Right lobe of liver (tissue), 6 donors: ENCODE measurements at regions not wholly inside any gene's neighbourhood (a gene's known extent, or its start where the extent isn't known, plus 50 kb on each side); places are given as distances from the start of the nearest gene placed in this dataset.
"Not testable (repeated sequence)": the region's sequence is repeated elsewhere in the genome, so short reads cannot be mapped to it uniquely, and the experiment has no call there.

ENCODE experiments used
- ATAC-seq, 4 donors: fragments of 200-7000 bp; cut with Tn5 transposase; one replicate each; pipeline ENCODE4 v1.9.1; 2020; ENCODE audit warnings: mild to moderate bottlenecking in 4 of 4, moderate library complexity in 4 of 4
- DNase-seq, 3 donors: peaks; one replicate each; pipeline ENCODE4 v3.0.0-alpha.2; 2020
- H3K27ac ChIP-seq, 3 donors: fragments of 200-600 bp; one replicate each; pipeline ENCODE4 v1.8.0; 2022
- H3K27me3 ChIP-seq, 2 donors: fragments of 200-600 bp; one replicate each; pipeline ENCODE4 v1.8.0; 2022
- H3K36me3 ChIP-seq, 4 donors: fragments of 200-600 bp; sonication (generic) in 1 of 4; one replicate each; pipeline versions ENCODE4 v1.5.1 to v1.8.0; 2017 to 2022; ENCODE audit warnings: control low read depth in 1 of 4
- H3K4me1 ChIP-seq, 4 donors: fragments of 200-600 bp; sonication (generic) in 1 of 4; one replicate each; pipeline versions ENCODE4 v1.5.1 to v1.8.0; 2017 to 2022; ENCODE audit warnings: control low read depth in 1 of 4
- H3K4me3 ChIP-seq, 3 donors: fragments of 200-600 bp; one replicate each; pipeline ENCODE4 v1.8.0; 2022
- H3K9me3 ChIP-seq, 4 donors: fragments of 200-600 bp; sonication (generic) in 1 of 4; one replicate each; pipeline versions ENCODE4 v1.5.1 to v1.8.0; 2017 to 2022; ENCODE audit warnings: control low read depth in 1 of 4
- CTCF ChIP-seq, 4 donors: fragments of 200-600 bp in 3 of 4; fragments of 450-650 bp in 1 of 4; IDR thresholded peaks; one replicate each; pipeline versions ENCODE4 v1.5.1 to v1.8.0; 2016 to 2022; ENCODE audit warnings: antibody characterized with exemption in 4 of 4, mild to moderate bottlenecking in 2 of 4
- POLR2A ChIP-seq: fragments of 450-650 bp; IDR thresholded peaks from one replicate; pipeline ENCODE4 v1.6.1; 2017; ENCODE audit warnings: antibody characterized with exemption, mild to moderate bottlenecking
- WGBS: methylation state at CpG from one replicate; pipeline ENCODE4 v1.1.6; 2018; ENCODE audit warnings: low coverage, low lambda C conversion rate; ENCODE audit not compliant: insufficient coverage; ENCODE audit errors: missing lambda C conversion rate; 5-methylcytosine and 5-hydroxymethylcytosine counted together
- intact Hi-C, 2 donors: fragments of 100-400 bp; cut with DNase I; formaldehyde crosslinking; loops; one replicate each; pipeline versions ENCODE4 v1.11.2 to v1.14.1; 2022
- donor health status: DM: no; HTN: yes; CAD: no.
- donor health status: DM: no; HTN: no; CAD: no.
- donor health status: DM: no; HTN: no; CAD: no.
- donor health status: DM: no; HTN: yes; CAD: no.
- donor health status: DM: no; HTN: yes; CAD: no.

GRCh38 chr5:174462129-174462528, 262.3 kb upstream of the MSX2 start:
- WGBS: 43% methylated on average over 4 of the region's 4 CpGs
- intact Hi-C loops: no loop called here

GRCh38 chr5:174464504-174465165, 259.7 kb upstream of the MSX2 start:
- ATAC-seq (no peak), DNase-seq (no peak)
- Histone ChIP-seq H3K4me3 (no peak overlapping the region), H3K27me3 (no peaks in the 10 kb centered on the region), H3K4me1 (no peaks in the 10 kb centered on the region), H3K36me3 (no peaks in the 10 kb centered on the region), H3K9me3 (no peaks in the 10 kb centered on the region), H3K27ac (no peak overlapping the region)
- intact Hi-C loops: no loop called here
- 60% methylated on average over 1 of the region's 1 CpG for WGBS
- TF ChIP-seq POLR2A (no peak), CTCF (IDR thresholded peaks at IDR 0.05) (peak in 2 of 4 donors; percentile 6 to 11)

More at GRCh38 chr5:174462129-174462528, 262.3 kb upstream of the MSX2 start:
- no peak for DNase-seq
- Histone ChIP-seq H3K27ac (no peak overlapping the region), H3K4me3 (no peak overlapping the region), H3K9me3 (no peaks in the 10 kb centered on the region), H3K4me1 (no peaks in the 10 kb centered on the region), H3K27me3 (no peaks in the 10 kb centered on the region), H3K36me3 (no peaks in the 10 kb centered on the region)
- no peak for ATAC-seq
- TF ChIP-seq POLR2A (no peak), CTCF (IDR thresholded peaks at IDR 0.05) (no peak)

- H3K36me3 ChIP-seq, DNase-seq, intact Hi-C loops, H3K9me3 ChIP-seq, H3K27ac ChIP-seq, H3K27me3 ChIP-seq, ATAC-seq, H3K4me1 ChIP-seq, H3K4me3 ChIP-seq: not testable (repeated sequence)
- WGBS: 86% methylated on average over 3 of the region's 3 CpGs
Observed at GRCh38 chr5:174471528-174471927, 252.9 kb upstream of the MSX2 start.

- Histone ChIP-seq H3K27me3 (no peaks in the 10 kb centered on the region), H3K4me3 (no peak overlapping the region), H3K9me3 (no peaks in the 10 kb centered on the region), H3K36me3 (no peaks in the 10 kb centered on the region), H3K4me1 (no peaks in the 10 kb centered on the region), H3K27ac (no peak overlapping the region)
- TF ChIP-seq POLR2A (no peak), CTCF (IDR thresholded peaks at IDR 0.05) (no peak)
- DNase-seq (no peak), ATAC-seq (no peak)
- WGBS: 96% methylated on average over 2 of the region's 2 CpGs
- intact Hi-C loops: no loop called here
Observed at GRCh38 chr5:174472956-174473355, 251.4 kb upstream of the MSX2 start.

GRCh38 chr5:174476001-174476400, 248.4 kb upstream of the MSX2 start:
- ATAC-seq: not testable (repeated sequence)

GRCh38 chr5:174479325-174479724, 245.1 kb upstream of the MSX2 start:
- H3K36me3 ChIP-seq: no peaks in the 10 kb centered on the region
- ATAC-seq (no peak), DNase-seq (no peak)
- no peaks in the 10 kb centered on the region for H3K9me3 ChIP-seq
- no peak overlapping the region for H3K4me3 ChIP-seq
- H3K4me1 ChIP-seq: no peaks in the 10 kb centered on the region
- H3K27ac ChIP-seq: no peak overlapping the region
- intact Hi-C loops: no loop called here
- TF ChIP-seq CTCF (IDR thresholded peaks at IDR 0.05): no peak
- TF ChIP-seq POLR2A: no peak
- no peaks in the 10 kb centered on the region for H3K27me3 ChIP-seq

More at GRCh38 chr5:174476001-174476400, 248.4 kb upstream of the MSX2 start:
- 86% methylated on average over 3 of the region's 3 CpGs for WGBS
- H3K27ac ChIP-seq, H3K36me3 ChIP-seq, DNase-seq, H3K9me3 ChIP-seq, H3K4me3 ChIP-seq, H3K27me3 ChIP-seq, intact Hi-C loops, H3K4me1 ChIP-seq: not testable (repeated sequence)
